Peyer's patch (tissue), 4 donors: ENCODE measurements at regions not wholly inside any gene's neighbourhood (a gene's known extent, or its start where the extent isn't known, plus 50 kb on each side); places are given as distances from the start of the nearest gene placed in this dataset.

Experiments used
- DNase-seq, 3 donors: peaks; one replicate each; pipeline ENCODE4 v3.0.0-alpha.2; 2017 to 2019
- H3K27ac ChIP-seq, 4 donors: fragments of 200-600 bp; sonication (generic); one replicate each; pipeline ENCODE4 v1.5.1; 2016 to 2019
- H3K27me3 ChIP-seq, 2 donors: fragments of 200-600 bp; sonication (generic); one replicate each; pipeline ENCODE4 v1.5.1; 2019
- H3K36me3 ChIP-seq, 3 donors: fragments of 200-600 bp; sonication (generic); one replicate each; pipeline ENCODE4 v1.5.1; 2016 to 2019
- H3K4me1 ChIP-seq, 4 donors: fragments of 200-600 bp; sonication (generic); one replicate each; pipeline ENCODE4 v1.5.1; 2016 to 2019
- H3K4me3 ChIP-seq, 4 donors: fragments of 200-600 bp; sonication (generic); 1 replicate in 3 of 4; 2 replicates in 1 of 4; pipeline ENCODE4 v1.5.1; 2016 to 2019; ENCODE audit warnings: mild to moderate bottlenecking in 1 of 4
- H3K9me3 ChIP-seq, 4 donors: fragments of 200-600 bp; sonication (generic); one replicate each; pipeline ENCODE4 v1.5.1; 2016 to 2019; ENCODE audit warnings: mild to moderate bottlenecking in 1 of 4
- CTCF ChIP-seq, 6 experiments: fragments of 450-650 bp in 4 of 6; fragments of 200-600 bp in 2 of 6; sonication (generic) in 1 of 6; IDR thresholded peaks; one replicate each; pipeline ENCODE4 v1.5.1; 2017 to 2019; ENCODE audit warnings: antibody characterized with exemption in 6 of 6, mild to moderate bottlenecking in 3 of 6, moderate library complexity in 1 of 6
- POLR2A ChIP-seq, 2 donors: fragments of 450-650 bp; IDR thresholded peaks; one replicate each; pipeline ENCODE4 v1.5.1; 2017; ENCODE audit warnings: antibody characterized with exemption in 2 of 2, mild to moderate bottlenecking in 2 of 2, moderate library complexity in 2 of 2

- DNase-seq, result peak in 1 of 3 donors; percentile 14
- Histone ChIP-seq H3K4me3 (no peak overlapping the region), H3K27ac (no peak overlapping the region), H3K36me3 (no peaks in the 10 kb centered on the region), H3K4me1 (no peaks in the 10 kb centered on the region), H3K9me3 (no peaks in the 10 kb centered on the region), H3K27me3 (no peaks in the 10 kb centered on the region)
- TF ChIP-seq CTCF (IDR thresholded peaks at IDR 0.05), result no peak
- no peak for TF ChIP-seq POLR2A (IDR thresholded peaks at IDR 0.05)
Observed at GRCh38 chr22:49228431-49229037, 599.1 kb downstream of the BRD1 start.

DNA sequence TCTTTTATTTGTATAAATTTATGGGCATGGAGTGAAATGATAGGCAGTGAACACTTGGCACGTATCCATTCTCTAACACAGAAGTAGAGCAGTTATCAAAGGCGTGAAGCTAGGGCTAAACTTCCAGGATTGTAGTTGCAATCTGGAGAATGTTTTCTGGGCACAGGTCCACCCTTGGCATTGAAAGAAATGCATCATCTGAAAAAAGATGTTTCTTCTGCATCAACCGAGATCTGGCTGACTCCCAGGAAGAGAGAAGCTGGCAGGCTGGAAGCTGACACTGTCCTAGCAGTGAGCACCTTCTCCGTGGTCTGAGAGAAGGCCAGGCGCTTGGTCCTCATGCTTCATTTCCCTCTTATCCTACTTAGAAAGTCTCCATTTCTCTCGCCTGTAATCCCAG, 600.0 kb downstream of the BRD1 start:
- DNase-seq, result peak in 1 of 3 donors; percentile 11
- Histone ChIP-seq H3K4me3 (no peak overlapping the region), H3K36me3 (no peaks in the 10 kb centered on the region), H3K4me1 (no peaks in the 10 kb centered on the region), H3K27me3 (no peaks in the 10 kb centered on the region), H3K9me3 (no peaks in the 10 kb centered on the region), H3K27ac (no peak overlapping the region)
- TF ChIP-seq POLR2A (IDR thresholded peaks at IDR 0.05) (no peak), CTCF (IDR thresholded peaks at IDR 0.05) (no peak)

- Histone ChIP-seq H3K9me3 (no peaks in the 10 kb centered on the region), H3K27me3 (no peaks in the 10 kb centered on the region), H3K27ac (no peak overlapping the region), H3K4me1 (no peaks in the 10 kb centered on the region), H3K36me3 (no peaks in the 10 kb centered on the region), H3K4me3 (no peak overlapping the region)
- no peak for DNase-seq
- no peak for TF ChIP-seq POLR2A (IDR thresholded peaks at IDR 0.05)
- no peak for TF ChIP-seq CTCF (IDR thresholded peaks at IDR 0.05)
Observed at GRCh38 chr22:49226096-49226495, 601.6 kb downstream of the BRD1 start.

- Histone ChIP-seq H3K36me3 (no peaks in the 10 kb centered on the region), H3K27me3 (no peaks in the 10 kb centered on the region), H3K9me3 (no peaks in the 10 kb centered on the region), H3K4me1 (no peaks in the 10 kb centered on the region), H3K27ac (no peak overlapping the region), H3K4me3 (no peak overlapping the region)
- no peak for TF ChIP-seq POLR2A (IDR thresholded peaks at IDR 0.05)
- TF ChIP-seq CTCF (IDR thresholded peaks at IDR 0.05), result no peak
- no peak for DNase-seq
Observed at GRCh38 chr22:49224243-49224642, 603.4 kb downstream of the BRD1 start.

DNA sequence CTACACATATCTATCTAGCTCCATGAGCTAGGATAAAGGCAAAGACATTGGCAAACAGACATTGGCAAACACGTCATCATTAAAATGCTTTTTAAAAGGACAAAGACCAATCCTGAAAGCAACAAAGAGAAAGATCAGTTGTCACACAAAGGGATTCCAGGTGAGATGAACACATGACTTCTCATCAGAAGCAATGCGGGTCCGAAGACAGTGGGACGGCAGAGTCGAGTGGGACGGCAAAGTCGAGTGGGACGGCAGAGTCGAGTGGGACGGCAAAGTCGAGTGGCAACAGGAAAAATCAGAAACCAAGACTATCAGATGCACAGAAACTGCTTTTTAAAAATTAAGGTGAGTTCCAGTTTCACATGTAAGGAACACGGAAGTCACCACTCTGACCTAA, 609.5 kb downstream of the BRD1 start:
- no peak overlapping the region for H3K4me3 ChIP-seq
- peak in 1 of 3 donors; percentile 7 for DNase-seq
- H3K27ac ChIP-seq, result no peak overlapping the region
- no peaks in the 10 kb centered on the region for H3K4me1 ChIP-seq
- H3K27me3 ChIP-seq, result no peaks in the 10 kb centered on the region
- no peaks in the 10 kb centered on the region for H3K36me3 ChIP-seq
- TF ChIP-seq POLR2A (IDR thresholded peaks at IDR 0.05) (no peak), CTCF (IDR thresholded peaks at IDR 0.05) (no peak)
- H3K9me3 ChIP-seq, result peaks cover 0 to 4% (median 0%) of the 10 kb centered on the region in 4 donors

DNA sequence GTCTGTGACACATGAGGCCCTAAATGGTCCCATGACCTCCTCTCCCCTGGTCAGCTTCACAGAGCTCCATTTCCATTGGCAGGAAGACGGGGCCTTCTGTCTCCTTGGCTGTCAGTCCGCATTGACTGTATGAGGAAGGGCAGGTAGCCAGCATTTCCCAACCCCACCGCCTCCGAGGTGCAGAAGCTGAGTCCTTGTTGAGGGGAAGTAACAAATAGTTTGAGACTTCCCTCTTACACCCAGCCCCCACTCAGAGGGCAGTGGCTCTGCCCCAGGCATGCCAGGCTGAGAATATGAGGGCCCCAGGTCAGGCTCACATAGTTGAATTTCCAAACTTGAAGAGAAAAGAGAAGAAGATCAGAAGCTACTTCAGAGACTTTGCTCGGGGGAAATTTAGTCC, 611.1 kb downstream of the BRD1 start:
- no peaks in the 10 kb centered on the region for H3K4me1 ChIP-seq
- TF ChIP-seq POLR2A (IDR thresholded peaks at IDR 0.05), result no peak
- TF ChIP-seq CTCF (IDR thresholded peaks at IDR 0.05), result no peak
- H3K27me3 ChIP-seq, result no peaks in the 10 kb centered on the region
- no peaks in the 10 kb centered on the region for H3K36me3 ChIP-seq
- no peak overlapping the region for H3K27ac ChIP-seq
- H3K9me3 ChIP-seq, result peaks cover 0 to 4% (median 0%) of the 10 kb centered on the region in 4 donors
- DNase-seq, result peak in 2 of 3 donors; percentile 19 to 21
- no peak overlapping the region for H3K4me3 ChIP-seq
